ENCODE measurements at regions not wholly inside any gene's neighbourhood (a gene's known extent, or its start where the extent isn't known, plus 50 kb on each side); places are given as distances from the start of the nearest gene placed in this dataset.

- Histone ChIP-seq H3F3A (replicated peaks; ENCODE audit: low read depth) (no peaks in the 10 kb centered on the region), H3K4me2 (no peak overlapping the region), H3K4me1 (ENCODE audit: insufficient read depth) (no peaks in the 10 kb centered on the region), H3K79me2 (replicated peaks; ENCODE audit: insufficient read depth) (no peaks in the 10 kb centered on the region), H3K4me3 (no peak overlapping the region), H3K27me3 (ENCODE audit: insufficient read depth) (no peaks in the 10 kb centered on the region), H2AFZ (no peak overlapping the region), H3K9me2 (ENCODE audit: insufficient read depth) (peaks cover 18% of the 10 kb centered on the region), H4K20me1 (replicated peaks; ENCODE audit: insufficient read depth) (no peaks in the 10 kb centered on the region), H3K27ac (ENCODE audit: low read depth) (no peak overlapping the region), H3K36me3 (ENCODE audit: insufficient read depth) (no peaks in the 10 kb centered on the region)
- no peak for DNase-seq (ENCODE audit: low spot score)
- no peaks in the 10 kb centered on the region for H3K36me3 Mint-ChIP-seq (ENCODE audit: low read depth)
- no peak overlapping the region for H3K27ac Mint-ChIP-seq
- no peak for ATAC-seq
- peaks cover 9% of the 10 kb centered on the region for H3K9me3 Mint-ChIP-seq
- H3K4me1 Mint-ChIP-seq, result no peaks in the 10 kb centered on the region
- no peak overlapping the region for H3K4me3 Mint-ChIP-seq
- peaks cover 7% of the 10 kb centered on the region for H3K27me3 Mint-ChIP-seq (ENCODE audit: insufficient read depth, low read depth, poor library complexity)
- TF ChIP-seq CREB1 (CRISPR knock-in tag; IDR thresholded peaks at IDR 0.05; ENCODE audit: low read depth) (no peak), EZH2phosphoT487 (IDR thresholded peaks at IDR 0.05; ENCODE audit: unreplicated experiment) (no peak), ETS1 (IDR thresholded peaks at IDR 0.05) (no peak), ZNF114 (CRISPR knock-in tag; IDR thresholded peaks at IDR 0.05) (no peak), STAT1 (IDR thresholded peaks at IDR 0.05; ENCODE audit: unreplicated experiment) (no peak), EZH2 (IDR thresholded peaks at IDR 0.05; ENCODE audit: low read depth, unreplicated experiment) (no peak), POLR2AphosphoS5 (IDR thresholded peaks at IDR 0.05; ENCODE audit: low read depth) (no peak), ZNF331 (CRISPR knock-in tag; IDR thresholded peaks at IDR 0.05; ENCODE audit: low read depth) (no peak), NANOG (IDR thresholded peaks at IDR 0.05; ENCODE audit: borderline replicate concordance) (no peak), JUNB (IDR thresholded peaks at IDR 0.05; ENCODE audit: unreplicated experiment) (no peak), REST (IDR thresholded peaks at IDR 0.05; ENCODE audit: unreplicated experiment) (no peak)
- TF ChIP-seq, protein P1, sequence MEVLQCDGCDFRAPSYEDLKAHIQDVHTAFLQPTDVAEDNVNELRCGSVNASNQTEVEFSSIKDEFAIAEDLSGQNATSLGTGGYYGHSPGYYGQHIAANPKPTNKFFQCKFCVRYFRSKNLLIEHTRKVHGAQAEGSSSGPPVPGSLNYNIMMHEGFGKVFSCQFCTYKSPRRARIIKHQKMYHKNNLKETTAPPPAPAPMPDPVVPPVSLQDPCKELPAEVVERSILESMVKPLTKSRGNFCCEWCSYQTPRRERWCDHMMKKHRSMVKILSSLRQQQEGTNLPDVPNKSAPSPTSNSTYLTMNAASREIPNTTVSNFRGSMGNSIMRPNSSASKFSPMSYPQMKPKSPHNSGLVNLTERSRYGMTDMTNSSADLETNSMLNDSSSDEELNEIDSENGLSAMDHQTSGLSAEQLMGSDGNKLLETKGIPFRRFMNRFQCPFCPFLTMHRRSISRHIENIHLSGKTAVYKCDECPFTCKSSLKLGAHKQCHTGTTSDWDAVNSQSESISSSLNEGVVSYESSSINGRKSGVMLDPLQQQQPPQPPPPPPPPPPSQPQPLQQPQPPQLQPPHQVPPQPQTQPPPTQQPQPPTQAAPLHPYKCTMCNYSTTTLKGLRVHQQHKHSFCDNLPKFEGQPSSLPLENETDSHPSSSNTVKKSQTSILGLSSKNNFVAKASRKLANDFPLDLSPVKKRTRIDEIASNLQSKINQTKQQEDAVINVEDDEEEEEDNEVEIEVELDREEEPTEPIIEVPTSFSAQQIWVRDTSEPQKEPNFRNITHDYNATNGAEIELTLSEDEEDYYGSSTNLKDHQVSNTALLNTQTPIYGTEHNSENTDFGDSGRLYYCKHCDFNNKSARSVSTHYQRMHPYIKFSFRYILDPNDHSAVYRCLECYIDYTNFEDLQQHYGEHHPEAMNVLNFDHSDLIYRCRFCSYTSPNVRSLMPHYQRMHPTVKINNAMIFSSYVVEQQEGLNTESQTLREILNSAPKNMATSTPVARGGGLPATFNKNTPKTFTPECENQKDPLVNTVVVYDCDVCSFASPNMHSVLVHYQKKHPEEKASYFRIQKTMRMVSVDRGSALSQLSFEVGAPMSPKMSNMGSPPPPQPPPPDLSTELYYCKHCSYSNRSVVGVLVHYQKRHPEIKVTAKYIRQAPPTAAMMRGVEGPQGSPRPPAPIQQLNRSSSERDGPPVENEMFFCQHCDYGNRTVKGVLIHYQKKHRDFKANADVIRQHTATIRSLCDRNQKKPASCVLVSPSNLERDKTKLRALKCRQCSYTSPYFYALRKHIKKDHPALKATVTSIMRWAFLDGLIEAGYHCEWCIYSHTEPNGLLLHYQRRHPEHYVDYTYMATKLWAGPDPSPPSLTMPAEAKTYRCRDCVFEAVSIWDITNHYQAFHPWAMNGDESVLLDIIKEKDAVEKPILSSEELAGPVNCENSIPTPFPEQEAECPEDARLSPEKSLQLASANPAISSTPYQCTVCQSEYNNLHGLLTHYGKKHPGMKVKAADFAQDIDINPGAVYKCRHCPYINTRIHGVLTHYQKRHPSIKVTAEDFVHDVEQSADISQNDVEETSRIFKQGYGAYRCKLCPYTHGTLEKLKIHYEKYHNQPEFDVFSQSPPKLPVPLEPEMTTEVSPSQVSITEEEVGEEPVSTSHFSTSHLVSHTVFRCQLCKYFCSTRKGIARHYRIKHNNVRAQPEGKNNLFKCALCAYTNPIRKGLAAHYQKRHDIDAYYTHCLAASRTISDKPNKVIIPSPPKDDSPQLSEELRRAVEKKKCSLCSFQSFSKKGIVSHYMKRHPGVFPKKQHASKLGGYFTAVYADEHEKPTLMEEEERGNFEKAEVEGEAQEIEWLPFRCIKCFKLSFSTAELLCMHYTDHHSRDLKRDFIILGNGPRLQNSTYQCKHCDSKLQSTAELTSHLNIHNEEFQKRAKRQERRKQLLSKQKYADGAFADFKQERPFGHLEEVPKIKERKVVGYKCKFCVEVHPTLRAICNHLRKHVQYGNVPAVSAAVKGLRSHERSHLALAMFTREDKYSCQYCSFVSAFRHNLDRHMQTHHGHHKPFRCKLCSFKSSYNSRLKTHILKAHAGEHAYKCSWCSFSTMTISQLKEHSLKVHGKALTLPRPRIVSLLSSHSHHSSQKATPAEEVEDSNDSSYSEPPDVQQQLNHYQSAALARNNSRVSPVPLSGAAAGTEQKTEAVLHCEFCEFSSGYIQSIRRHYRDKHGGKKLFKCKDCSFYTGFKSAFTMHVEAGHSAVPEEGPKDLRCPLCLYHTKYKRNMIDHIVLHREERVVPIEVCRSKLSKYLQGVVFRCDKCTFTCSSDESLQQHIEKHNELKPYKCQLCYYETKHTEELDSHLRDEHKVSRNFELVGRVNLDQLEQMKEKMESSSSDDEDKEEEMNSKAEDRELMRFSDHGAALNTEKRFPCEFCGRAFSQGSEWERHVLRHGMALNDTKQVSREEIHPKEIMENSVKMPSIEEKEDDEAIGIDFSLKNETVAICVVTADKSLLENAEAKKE (CRISPR knock-in tag; IDR thresholded peaks at IDR 0.05), result no peak
- TF ChIP-seq, protein P2, sequence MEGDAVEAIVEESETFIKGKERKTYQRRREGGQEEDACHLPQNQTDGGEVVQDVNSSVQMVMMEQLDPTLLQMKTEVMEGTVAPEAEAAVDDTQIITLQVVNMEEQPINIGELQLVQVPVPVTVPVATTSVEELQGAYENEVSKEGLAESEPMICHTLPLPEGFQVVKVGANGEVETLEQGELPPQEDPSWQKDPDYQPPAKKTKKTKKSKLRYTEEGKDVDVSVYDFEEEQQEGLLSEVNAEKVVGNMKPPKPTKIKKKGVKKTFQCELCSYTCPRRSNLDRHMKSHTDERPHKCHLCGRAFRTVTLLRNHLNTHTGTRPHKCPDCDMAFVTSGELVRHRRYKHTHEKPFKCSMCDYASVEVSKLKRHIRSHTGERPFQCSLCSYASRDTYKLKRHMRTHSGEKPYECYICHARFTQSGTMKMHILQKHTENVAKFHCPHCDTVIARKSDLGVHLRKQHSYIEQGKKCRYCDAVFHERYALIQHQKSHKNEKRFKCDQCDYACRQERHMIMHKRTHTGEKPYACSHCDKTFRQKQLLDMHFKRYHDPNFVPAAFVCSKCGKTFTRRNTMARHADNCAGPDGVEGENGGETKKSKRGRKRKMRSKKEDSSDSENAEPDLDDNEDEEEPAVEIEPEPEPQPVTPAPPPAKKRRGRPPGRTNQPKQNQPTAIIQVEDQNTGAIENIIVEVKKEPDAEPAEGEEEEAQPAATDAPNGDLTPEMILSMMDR (conservative IDR thresholded peaks at IDR 0.05; ENCODE audit: low read depth in 2 of 2), result no peak
Observed at GRCh38 chr9:87319656-87320055, 178.0 kb upstream of the DAPK1 start.
